SK-N-MC (cell line): ENCODE measurements at regions not wholly inside any gene's neighbourhood (a gene's known extent, or its start where the extent isn't known, plus 50 kb on each side); places are given as distances from the start of the nearest gene placed in this dataset.

Experiments
- EZH2 ChIP-seq: fragments of 200-600 bp; sonication (generic); IDR thresholded peaks from one replicate; pipeline ENCODE4 v1.6.1; 2017; ENCODE audit warnings: antibody characterized with exemption
- POLR2AphosphoS5 ChIP-seq: IDR thresholded peaks from 2 replicates; pipeline ENCODE4 v1.6.1; 2012; ENCODE audit warnings: mild to moderate bottlenecking, low read depth, low read length, borderline replicate concordance

GRCh38 chr12:131371401-131372170 is 339.3 kb upstream of the SFSWAP start:
- TF ChIP-seq EZH2 (no peak), POLR2AphosphoS5 (no peak)
